Prostate gland (tissue), 2 donors: ENCODE measurements at regions not wholly inside any gene's neighbourhood (a gene's known extent, or its start where the extent isn't known, plus 50 kb on each side); places are given as distances from the start of the nearest gene placed in this dataset.

Experiments used
- DNase-seq: peaks from one replicate; pipeline ENCODE4 v3.0.0-alpha.2; 2019; ENCODE audit warnings: low spot score
- H3K27ac ChIP-seq, 2 donors: fragments of 200-600 bp; sonication (generic); 2 replicates each; pipeline ENCODE4 v1.5.1; 2017 to 2019
- H3K27me3 ChIP-seq: fragments of 200-600 bp; sonication (generic); replicated peaks from 2 replicates; pipeline ENCODE4 v1.5.1; 2019; ENCODE audit not compliant: insufficient read depth
- H3K36me3 ChIP-seq, 2 donors: fragments of 200-600 bp; sonication (generic); 1 replicate in 1 of 2; 2 replicates in 1 of 2; pipeline versions ENCODE4 v1.5.1 to v1.8.1; 2017 to 2019
- H3K4me1 ChIP-seq: fragments of 200-600 bp; sonication (generic); replicated peaks from 2 replicates; pipeline ENCODE4 v1.5.1; 2019
- H3K4me3 ChIP-seq, 2 donors: fragments of 200-600 bp; sonication (generic); 2 replicates each; pipeline ENCODE4 v1.5.1; 2017 to 2019
- H3K9me3 ChIP-seq: fragments of 200-600 bp; sonication (generic); 2 replicates; pipeline ENCODE4 v1.5.1; 2017
- CTCF ChIP-seq, 4 experiments: fragments of 200-600 bp in 2 of 4; fragments of 450-650 bp in 2 of 4; sonication (generic) in 2 of 4; IDR thresholded peaks; 1 replicate in 3 of 4; 2 replicates in 1 of 4; pipeline ENCODE4 v1.5.1; 2016 to 2019; ENCODE audit warnings: antibody characterized with exemption in 4 of 4, mild to moderate bottlenecking in 2 of 4, moderate library complexity in 2 of 4
- POLR2A ChIP-seq: fragments of 450-650 bp; IDR thresholded peaks from one replicate; pipeline ENCODE4 v1.6.1; 2016; ENCODE audit warnings: antibody characterized with exemption, mild to moderate bottlenecking
- POLR2AphosphoS5 ChIP-seq: sonication (generic); formaldehyde crosslinking; IDR thresholded peaks from one replicate; pipeline ENCODE4 v1.6.1; 2017; ENCODE audit warnings: antibody characterized with exemption
- WGBS: methylation state at CpG from one replicate; pipeline ENCODE4 v1.1.5; 2018; 5-methylcytosine and 5-hydroxymethylcytosine counted together
- intact Hi-C: fragments of 100-400 bp; cut with DNase I; formaldehyde crosslinking; loops from one replicate; pipeline ENCODE4 v1.14.2; 2022

- H3K4me1 ChIP-seq: no peaks in the 10 kb centered on the region
- no peaks in the 10 kb centered on the region for H3K27me3 ChIP-seq
- WGBS: 16% methylated on average over 1 of the region's 1 CpG
- intact Hi-C loops: no loop called here
- TF ChIP-seq CTCF (IDR thresholded peaks at IDR 0.05): no peak
- TF ChIP-seq POLR2A: no peak
- TF ChIP-seq POLR2AphosphoS5: no peak
- no peak overlapping the region for H3K27ac ChIP-seq
- DNase-seq: no peak
- no peak overlapping the region for H3K4me3 ChIP-seq
- H3K9me3 ChIP-seq: no peaks in the 10 kb centered on the region
- H3K36me3 ChIP-seq: no peaks in the 10 kb centered on the region
Observed at GRCh38 chr15:47003568-47003967, 713.7 kb upstream of the SEMA6D start.

DNA sequence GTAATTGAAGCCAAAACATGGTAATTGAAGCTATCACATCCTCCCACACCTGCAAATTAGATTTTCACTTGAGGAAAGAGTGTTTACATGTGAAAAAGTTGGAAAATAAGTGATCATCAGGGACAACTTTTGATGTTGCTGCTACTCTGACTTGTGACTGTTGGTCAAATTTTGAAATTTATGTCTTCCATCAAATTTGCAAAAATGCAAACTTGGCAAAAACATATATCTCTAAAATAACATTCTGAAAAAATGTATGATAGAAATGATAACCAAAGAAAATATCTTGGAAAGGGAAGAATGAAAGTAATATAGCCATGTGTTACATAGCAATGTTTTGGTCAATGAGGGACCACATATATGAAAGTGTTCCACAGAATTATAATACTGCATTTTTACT lies 703.9 kb upstream of the SEMA6D start:
- Histone ChIP-seq H3K36me3 (no peaks in the 10 kb centered on the region), H3K27ac (no peak overlapping the region), H3K4me1 (no peaks in the 10 kb centered on the region), H3K9me3 (no peaks in the 10 kb centered on the region), H3K27me3 (no peaks in the 10 kb centered on the region), H3K4me3 (no peak overlapping the region)
- intact Hi-C loops: no loop called here
- no peak for DNase-seq
- TF ChIP-seq POLR2AphosphoS5 (no peak), POLR2A (no peak), CTCF (IDR thresholded peaks at IDR 0.05) (no peak)

- Histone ChIP-seq H3K27me3 (no peaks in the 10 kb centered on the region), H3K27ac (no peak overlapping the region), H3K9me3 (no peaks in the 10 kb centered on the region), H3K4me3 (no peak overlapping the region), H3K4me1 (no peaks in the 10 kb centered on the region), H3K36me3 (no peaks in the 10 kb centered on the region)
- TF ChIP-seq CTCF (IDR thresholded peaks at IDR 0.05) (no peak), POLR2A (no peak), POLR2AphosphoS5 (no peak)
- WGBS: 80% methylated on average over 5 of the region's 5 CpGs
- intact Hi-C loops: no loop called here
- DNase-seq: no peak
Observed at GRCh38 chr15:47027322-47027946, 689.9 kb upstream of the SEMA6D start.

- Histone ChIP-seq H3K4me3 (no peak overlapping the region), H3K27ac (no peak overlapping the region), H3K9me3 (no peaks in the 10 kb centered on the region), H3K4me1 (no peaks in the 10 kb centered on the region), H3K36me3 (no peaks in the 10 kb centered on the region), H3K27me3 (no peaks in the 10 kb centered on the region)
- TF ChIP-seq CTCF (IDR thresholded peaks at IDR 0.05): no peak
- TF ChIP-seq POLR2A: no peak
- TF ChIP-seq POLR2AphosphoS5: no peak
- intact Hi-C loops: no loop called here
- 40% methylated on average over 2 of the region's 2 CpGs for WGBS
- no peak for DNase-seq
Observed at GRCh38 chr15:47035475-47036406, 681.6 kb upstream of the SEMA6D start.

DNA sequence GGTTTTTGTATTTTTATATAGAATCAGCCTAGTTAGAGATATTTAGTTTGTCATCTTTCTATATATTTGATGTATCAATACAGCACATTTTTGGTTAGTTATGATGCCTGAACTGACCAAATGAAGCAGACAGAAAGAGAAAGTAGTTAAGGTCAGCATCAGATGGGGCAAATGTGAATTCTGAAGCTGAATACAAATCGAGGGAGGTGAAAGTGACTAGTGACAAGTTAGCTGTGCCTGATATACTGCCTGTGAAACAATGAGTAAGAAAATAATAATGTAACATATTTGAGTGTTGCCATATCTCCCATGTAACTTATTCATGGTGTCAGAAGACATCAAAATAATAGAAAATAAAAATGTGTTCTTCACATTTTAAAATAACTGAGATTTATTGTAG lies 680.3 kb upstream of the SEMA6D start:
- H3K27ac ChIP-seq: no peak overlapping the region
- H3K9me3 ChIP-seq: no peaks in the 10 kb centered on the region
- no peak for DNase-seq
- H3K4me3 ChIP-seq: no peak overlapping the region
- H3K27me3 ChIP-seq: no peaks in the 10 kb centered on the region
- H3K36me3 ChIP-seq: no peaks in the 10 kb centered on the region
- no peaks in the 10 kb centered on the region for H3K4me1 ChIP-seq
- intact Hi-C loops: no loop called here
- 64% methylated on average over 1 of the region's 1 CpG for WGBS
- TF ChIP-seq POLR2AphosphoS5 (no peak), CTCF (IDR thresholded peaks at IDR 0.05) (no peak), POLR2A (no peak)
